BLaER1 treated with 17β-estradiol and CSF1 and Interleukin-3, amounts not matched to agents 10 nM and 100 nM (cell line): ENCODE measurements at regions not wholly inside any gene's neighbourhood (a gene's known extent, or its start where the extent isn't known, plus 50 kb on each side); places are given as distances from the start of the nearest gene placed in this dataset.

Experiments
- H3K27ac ChIP-seq, 11 experiments: shearing (Covaris generic); formaldehyde crosslinking; 2 replicates each; pipeline ENCODE4 v1.8.1; 2022
- H3K27me3 ChIP-seq, 11 experiments: shearing (Covaris generic); formaldehyde crosslinking; 2 replicates each; pipeline ENCODE4 v1.8.1; 2022
- H3K36me3 ChIP-seq, 11 experiments: shearing (Covaris generic); formaldehyde crosslinking; 2 replicates each; pipeline ENCODE4 v1.8.1; 2022
- H3K4me1 ChIP-seq, 10 experiments: shearing (Covaris generic); formaldehyde crosslinking; 2 replicates each; pipeline ENCODE4 v1.8.1; 2022
- H3K4me2 ChIP-seq, 11 experiments: shearing (Covaris generic); formaldehyde crosslinking; 2 replicates each; pipeline ENCODE4 v1.8.1; 2022
- H3K4me3 ChIP-seq, 10 experiments: shearing (Covaris generic); formaldehyde crosslinking; 2 replicates each; pipeline ENCODE4 v1.8.1; 2022
- H3K9ac ChIP-seq, 11 experiments: shearing (Covaris generic); formaldehyde crosslinking; 2 replicates each; pipeline ENCODE4 v1.8.1; 2022
- H3K9me3 ChIP-seq, 11 experiments: shearing (Covaris generic); formaldehyde crosslinking; replicated peaks in 1 of 11; 2 replicates each; pipeline ENCODE4 v1.8.1; 2022
- H4K20me1 ChIP-seq, 11 experiments: shearing (Covaris generic); formaldehyde crosslinking; 2 replicates each; pipeline ENCODE4 v1.8.1; 2022
- Cebpa-rat ChIP-seq, 11 experiments: shearing (Covaris generic); IDR thresholded peaks; 2 replicates each; pipeline ENCODE4 v1.8.1; 2022

DNA sequence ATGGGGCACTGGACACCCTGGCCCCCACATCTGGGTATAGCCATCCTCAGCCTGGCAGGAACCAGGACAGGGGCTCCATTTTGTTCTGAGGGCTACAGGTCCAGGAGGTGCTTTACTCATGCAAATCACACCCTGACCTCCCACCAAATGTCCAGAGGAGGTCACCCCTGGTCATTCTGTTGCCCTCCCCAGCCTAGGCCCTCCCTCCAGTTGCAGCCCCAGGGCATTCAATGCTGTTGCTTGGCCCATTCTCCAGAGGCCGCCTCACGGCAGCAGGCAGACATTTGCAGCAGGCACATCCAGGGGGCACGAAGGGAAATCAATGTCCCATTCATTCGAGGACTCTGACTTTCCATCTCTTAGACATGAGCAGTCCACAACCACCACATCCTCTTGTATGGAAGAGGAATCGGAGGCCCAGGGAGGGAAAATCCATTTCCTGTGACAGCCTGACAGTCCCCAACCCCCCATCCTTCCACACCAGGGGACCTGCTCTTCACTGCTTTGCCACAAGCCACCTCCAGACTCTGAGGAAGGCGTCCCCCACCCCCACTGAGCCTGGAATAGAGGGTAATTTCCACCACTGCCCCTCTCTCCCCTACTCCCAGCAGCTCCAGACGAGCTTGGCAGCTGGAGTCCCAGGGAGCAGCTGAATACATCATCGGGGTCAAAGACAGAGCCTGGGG is 76.2 kb upstream of the UNC5B start:
- H4K20me1 ChIP-seq = no peaks in the 10 kb centered on the region
- no peaks in the 10 kb centered on the region for H3K27me3 ChIP-seq
- no peaks in the 10 kb centered on the region for H3K36me3 ChIP-seq
- no peaks in the 10 kb centered on the region for H3K9me3 ChIP-seq
- no peak overlapping the region for H3K9ac ChIP-seq
- TF ChIP-seq Cebpa-rat (IDR thresholded peaks at IDR 0.05) = no peak
- no peak overlapping the region for H3K27ac ChIP-seq
- peak overlapping the region in 2 of 11 experiments; percentile 9 to 35; a peak in 1 of 22 replicates for H3K4me2 ChIP-seq
- H3K4me3 ChIP-seq = no peak overlapping the region
- H3K4me1 ChIP-seq = peaks cover 7 to 17% (median 9%) of the 10 kb centered on the region in 10 experiments; a peak in 18 of 20 replicates

DNA sequence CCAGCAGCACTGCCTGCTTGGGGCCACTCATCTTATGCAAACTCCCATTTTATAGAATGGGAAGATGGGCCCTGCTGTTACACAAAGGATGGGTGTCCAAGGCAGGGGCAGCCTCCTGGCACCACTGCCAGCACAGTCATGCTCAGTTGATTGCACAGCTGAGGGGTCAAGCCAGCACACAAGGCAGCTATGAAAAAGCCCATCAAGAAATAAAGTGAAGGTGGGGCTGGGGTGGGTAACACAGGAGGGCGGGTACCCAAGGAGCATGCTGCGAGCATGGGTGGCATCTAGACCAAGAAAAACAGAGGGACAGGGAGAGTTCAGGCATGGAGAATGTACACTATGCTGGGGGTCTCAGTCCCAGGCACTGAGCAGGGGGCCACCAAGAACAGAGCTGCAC is 74.7 kb upstream of the UNC5B start:
- Histone ChIP-seq H3K27me3 (no peaks in the 10 kb centered on the region), H3K4me3 (no peak overlapping the region), H3K36me3 (no peaks in the 10 kb centered on the region), H3K9ac (no peak overlapping the region), H3K9me3 (no peaks in the 10 kb centered on the region), H3K4me2 (no peak overlapping the region), H3K4me1 (peaks cover under 1 to 9% (median 2%) of the 10 kb centered on the region in 10 experiments; a peak in 15 of 20 replicates), H4K20me1 (no peaks in the 10 kb centered on the region), H3K27ac (no peak overlapping the region)
- TF ChIP-seq Cebpa-rat (IDR thresholded peaks at IDR 0.05) = no peak

DNA sequence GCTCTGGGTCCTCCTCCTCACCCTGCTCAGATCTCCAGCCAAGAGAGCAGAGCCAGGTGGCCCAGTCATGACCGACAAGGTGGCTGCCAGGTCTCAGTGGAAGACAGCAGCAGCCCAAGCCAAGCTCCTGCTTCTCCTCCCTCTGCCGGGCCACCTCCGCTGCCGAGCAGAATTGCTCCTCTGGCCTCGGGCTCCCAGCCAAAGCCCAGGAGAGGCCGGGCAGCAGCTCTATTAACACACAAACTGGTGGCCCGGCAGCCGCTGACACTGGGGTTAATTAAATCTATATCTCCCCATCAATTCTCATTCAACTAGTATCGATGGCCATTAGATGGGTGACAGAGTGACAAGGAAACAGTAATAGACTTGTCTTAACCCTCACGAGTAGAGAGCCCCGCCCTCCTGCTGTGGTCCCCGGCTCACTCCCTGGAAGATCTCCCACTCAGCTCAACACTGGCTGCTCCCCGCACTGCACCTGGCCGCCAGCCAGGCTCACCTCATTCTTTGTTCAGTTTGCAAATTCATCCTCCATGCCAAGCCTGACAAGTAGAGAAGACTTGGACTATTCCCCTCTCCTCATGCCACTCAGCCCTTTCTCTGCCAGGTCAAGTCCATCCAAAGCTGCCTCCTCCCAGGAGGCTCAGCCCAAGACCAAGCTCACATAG is 74.1 kb upstream of the UNC5B start:
- Histone ChIP-seq H3K27ac (no peak overlapping the region), H3K9me3 (no peaks in the 10 kb centered on the region), H3K9ac (no peak overlapping the region), H4K20me1 (no peaks in the 10 kb centered on the region), H3K4me3 (no peak overlapping the region), H3K27me3 (no peaks in the 10 kb centered on the region), H3K4me1 (peaks cover 0 to 6% (median 0%) of the 10 kb centered on the region in 10 experiments; a peak in 1 of 20 replicates), H3K4me2 (no peak overlapping the region), H3K36me3 (no peaks in the 10 kb centered on the region)
- no peak for TF ChIP-seq Cebpa-rat (IDR thresholded peaks at IDR 0.05)

DNA sequence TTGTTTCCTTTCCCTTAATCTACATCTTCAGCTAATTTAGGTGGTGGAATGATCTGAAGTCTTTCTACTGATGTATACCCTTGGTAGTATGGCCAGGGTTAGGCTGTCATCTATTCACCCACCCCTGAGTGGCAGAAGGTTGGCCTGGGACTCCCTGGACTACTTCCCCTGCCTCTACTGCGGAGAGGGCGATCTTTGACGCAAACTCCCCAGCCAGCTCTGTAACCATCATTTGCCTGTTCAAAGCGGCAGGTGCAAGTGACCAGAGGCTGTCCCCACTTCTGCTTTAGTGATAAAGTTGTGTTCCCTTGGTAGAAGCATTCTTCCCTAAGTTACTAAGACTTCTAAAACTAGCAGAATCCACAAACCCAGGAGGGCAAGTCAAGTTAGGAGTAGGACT is 70.8 kb upstream of the UNC5B start:
- Histone ChIP-seq H3K4me1 (peaks cover 0 to under 1% (median 0%) of the 10 kb centered on the region in 10 experiments; a peak in 1 of 20 replicates), H3K9me3 (no peaks in the 10 kb centered on the region), H3K4me2 (no peak overlapping the region), H3K9ac (no peak overlapping the region), H3K27ac (no peak overlapping the region), H4K20me1 (no peaks in the 10 kb centered on the region), H3K27me3 (no peaks in the 10 kb centered on the region), H3K4me3 (no peak overlapping the region), H3K36me3 (no peaks in the 10 kb centered on the region)
- TF ChIP-seq Cebpa-rat (IDR thresholded peaks at IDR 0.05) = no peak

DNA sequence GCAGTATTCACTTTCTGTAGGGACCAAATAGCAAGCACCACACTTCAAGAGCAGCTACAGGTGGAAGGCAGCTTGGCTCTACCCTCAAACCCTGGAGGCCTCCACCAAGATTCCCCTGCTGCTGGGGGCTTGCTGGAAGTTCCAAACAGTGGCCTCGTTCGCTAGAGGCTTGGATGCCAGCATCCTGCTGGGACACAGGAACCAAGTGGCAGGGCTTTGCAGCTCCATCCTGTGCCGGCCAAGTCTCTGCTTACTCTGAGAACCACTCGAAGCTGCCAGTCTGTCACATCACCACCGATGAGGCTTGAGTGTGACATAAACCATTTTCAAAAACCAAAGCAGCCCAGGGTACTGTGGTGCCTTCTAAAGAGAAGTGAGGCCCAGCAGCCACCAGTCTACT is 69.2 kb upstream of the UNC5B start:
- no peaks in the 10 kb centered on the region for H3K4me1 ChIP-seq

DNA sequence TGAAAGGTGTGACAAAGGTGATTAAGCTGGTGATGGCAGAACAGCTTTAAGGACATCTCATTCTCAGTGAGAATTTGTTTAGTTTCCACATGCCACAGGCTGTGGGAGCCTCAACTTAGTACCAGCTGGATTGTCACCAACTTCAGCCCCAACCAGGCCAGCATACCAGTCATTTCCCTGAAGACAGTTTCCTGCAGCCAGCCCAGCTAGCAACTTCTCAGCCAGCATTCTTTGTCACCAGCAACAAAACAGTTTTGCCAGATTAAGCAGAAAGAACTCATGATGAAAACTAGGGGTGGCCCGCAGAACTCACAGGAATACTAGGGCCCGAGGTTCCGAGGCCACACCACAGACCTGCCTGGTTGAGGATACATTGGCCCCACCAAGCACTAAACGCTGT is 68.8 kb upstream of the UNC5B start:
- Histone ChIP-seq H3K27ac (no peak overlapping the region), H3K4me3 (no peak overlapping the region), H3K36me3 (no peaks in the 10 kb centered on the region), H3K9me3 (no peaks in the 10 kb centered on the region), H3K9ac (no peak overlapping the region), H3K27me3 (no peaks in the 10 kb centered on the region), H4K20me1 (no peaks in the 10 kb centered on the region), H3K4me2 (no peak overlapping the region), H3K4me1 (no peaks in the 10 kb centered on the region)
- no peak for TF ChIP-seq Cebpa-rat (IDR thresholded peaks at IDR 0.05)

More for the DNA sequence above, 69.2 kb upstream of the UNC5B start:
- Histone ChIP-seq H3K4me2 (no peak overlapping the region), H3K27me3 (no peaks in the 10 kb centered on the region), H3K27ac (no peak overlapping the region), H3K9me3 (no peaks in the 10 kb centered on the region), H3K36me3 (no peaks in the 10 kb centered on the region), H3K9ac (no peak overlapping the region), H4K20me1 (no peaks in the 10 kb centered on the region), H3K4me3 (no peak overlapping the region)
- TF ChIP-seq Cebpa-rat (IDR thresholded peaks at IDR 0.05) = no peak

DNA sequence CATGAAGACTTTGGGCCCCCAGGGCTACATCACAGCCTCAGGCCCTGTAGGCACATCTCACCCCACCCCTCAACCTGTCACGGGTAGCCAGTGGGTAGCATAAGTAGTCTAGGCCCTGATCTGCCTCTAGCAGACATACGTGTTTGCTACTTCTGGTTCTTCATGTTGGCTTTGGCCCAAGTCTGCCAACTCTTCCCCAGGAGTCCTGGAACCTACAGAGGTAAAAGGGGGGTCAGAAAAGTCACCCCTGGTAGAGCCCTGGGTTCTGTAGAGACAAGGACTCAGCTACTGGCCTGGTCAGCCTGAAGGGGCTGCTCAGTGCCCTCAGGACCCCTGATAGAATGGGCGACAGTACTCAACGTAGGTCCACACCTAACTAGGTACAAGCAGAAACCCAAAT is 67.5 kb upstream of the UNC5B start:
- no peaks in the 10 kb centered on the region for H3K27me3 ChIP-seq
- no peaks in the 10 kb centered on the region for H3K9me3 ChIP-seq
- H3K27ac ChIP-seq = no peak overlapping the region
- H3K9ac ChIP-seq = no peak overlapping the region
- H3K36me3 ChIP-seq = no peaks in the 10 kb centered on the region
- TF ChIP-seq Cebpa-rat (IDR thresholded peaks at IDR 0.05) = no peak
- H3K4me3 ChIP-seq = no peak overlapping the region
- no peaks in the 10 kb centered on the region for H3K4me1 ChIP-seq
- H4K20me1 ChIP-seq = no peaks in the 10 kb centered on the region
- no peak overlapping the region for H3K4me2 ChIP-seq

DNA sequence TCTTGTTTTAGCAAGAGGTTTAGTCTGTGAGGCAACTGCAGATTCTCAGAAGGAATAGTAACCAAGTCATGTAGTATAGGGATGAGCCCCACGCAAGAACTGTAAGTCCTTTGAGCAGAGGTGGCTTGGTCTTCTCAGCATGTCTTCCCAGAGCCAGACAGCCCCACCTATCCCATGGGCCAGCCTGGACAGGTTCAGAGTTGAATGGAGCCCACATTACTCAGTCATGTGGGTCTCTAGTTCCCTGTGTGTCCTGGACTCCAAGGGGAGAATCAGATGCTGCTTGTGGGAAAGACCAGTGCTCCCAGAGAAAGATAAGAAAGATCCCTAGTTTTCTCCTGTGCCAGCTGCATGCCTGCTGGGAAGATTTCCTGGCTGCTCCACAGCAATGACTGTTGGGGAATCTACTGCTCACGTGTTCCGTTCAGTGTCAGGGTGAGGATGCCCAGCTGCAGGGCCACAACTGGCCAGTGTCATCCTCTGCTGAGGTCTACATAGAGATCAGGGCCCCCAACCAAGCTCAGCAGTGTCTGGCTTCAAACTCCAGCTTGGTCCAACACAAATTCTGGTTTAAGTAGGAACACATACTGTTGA is 66.9 kb upstream of the UNC5B start:
- no peak overlapping the region for H3K9ac ChIP-seq
- no peak overlapping the region for H3K27ac ChIP-seq
- no peaks in the 10 kb centered on the region for H4K20me1 ChIP-seq
- H3K4me2 ChIP-seq = no peak overlapping the region
- no peaks in the 10 kb centered on the region for H3K36me3 ChIP-seq
- TF ChIP-seq Cebpa-rat (IDR thresholded peaks at IDR 0.05) = no peak
- H3K4me1 ChIP-seq = peaks cover 0 to 4% (median under 1%) of the 10 kb centered on the region in 10 experiments; a peak in 10 of 20 replicates
- H3K4me3 ChIP-seq = no peak overlapping the region
- H3K27me3 ChIP-seq = no peaks in the 10 kb centered on the region
- no peaks in the 10 kb centered on the region for H3K9me3 ChIP-seq

DNA sequence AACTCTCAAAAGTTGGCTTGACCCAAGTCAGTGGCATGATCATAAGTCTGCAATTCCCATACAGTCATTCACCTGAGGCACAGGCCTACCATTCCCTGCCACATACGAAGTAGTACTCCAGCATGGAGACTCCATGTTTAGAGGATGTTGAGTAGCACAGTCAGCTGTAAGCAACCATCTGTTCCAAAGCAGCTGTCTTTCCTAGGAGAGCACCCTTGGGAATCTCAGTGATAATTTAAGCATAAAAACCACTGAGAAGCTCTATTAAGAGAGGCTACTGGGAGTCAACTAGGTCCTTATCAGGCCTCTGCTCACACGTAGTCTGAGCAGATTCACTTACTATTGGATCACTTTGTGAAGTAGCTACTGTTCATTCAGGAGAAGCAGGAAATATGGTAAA is 61.6 kb upstream of the UNC5B start:
- Histone ChIP-seq H3K9ac (no peak overlapping the region), H4K20me1 (no peaks in the 10 kb centered on the region), H3K27ac (no peak overlapping the region), H3K4me1 (peaks cover 0 to 15% (median 10%) of the 10 kb centered on the region in 10 experiments; a peak in 14 of 20 replicates), H3K4me3 (no peak overlapping the region), H3K9me3 (no peaks in the 10 kb centered on the region), H3K36me3 (no peaks in the 10 kb centered on the region), H3K27me3 (no peaks in the 10 kb centered on the region), H3K4me2 (peak overlapping the region in 8 of 11 experiments; percentile 14 to 62 (median 31); a peak in 14 of 22 replicates)
- TF ChIP-seq Cebpa-rat (IDR thresholded peaks at IDR 0.05) = no peak
